H9 (cell line): ENCODE measurements at regions not wholly inside any gene's neighbourhood (a gene's known extent, or its start where the extent isn't known, plus 50 kb on each side); places are given as distances from the start of the nearest gene placed in this dataset.

Experiments used
- DNase-seq: peaks from one replicate; pipeline ENCODE4 v3.0.0-alpha.2; 2017
- H2AFZ ChIP-seq: one replicate; pipeline ENCODE4 v1.6.1; 2013; ENCODE audit warnings: mild to moderate bottlenecking, low read length, control low read depth, moderate library complexity
- H2AK5ac ChIP-seq: 2 replicates; pipeline ENCODE4 v1.6.1; 2013; ENCODE audit warnings: low read length, control low read depth, mixed read lengths; ENCODE audit not compliant: insufficient read length
- H2BK120ac ChIP-seq: one replicate; pipeline ENCODE4 v1.6.1; 2013; ENCODE audit warnings: low read depth, mild to moderate bottlenecking, low read length, control low read depth, inconsistent platforms; ENCODE audit not compliant: poor library complexity, severe bottlenecking
- H2BK12ac ChIP-seq: 2 replicates; pipeline ENCODE4 v1.6.1; 2013; ENCODE audit warnings: low read length, control low read depth, mixed read lengths, low read depth; ENCODE audit not compliant: insufficient read length
- H2BK15ac ChIP-seq: 2 replicates; pipeline ENCODE4 v1.6.1; 2013; ENCODE audit warnings: low read depth, low read length, control low read depth
- H2BK20ac ChIP-seq: one replicate; pipeline ENCODE4 v1.6.1; 2013; ENCODE audit warnings: low read depth, mild to moderate bottlenecking, low read length, control low read depth, inconsistent platforms; ENCODE audit not compliant: poor library complexity, severe bottlenecking
- H2BK5ac ChIP-seq: 2 replicates; pipeline ENCODE4 v1.6.1; 2013; ENCODE audit warnings: low read length, control low read depth, mixed read lengths; ENCODE audit not compliant: insufficient read length
- H3K14ac ChIP-seq: 2 replicates; pipeline ENCODE4 v1.6.1; 2013; ENCODE audit warnings: low read length, control low read depth; ENCODE audit not compliant: insufficient read depth
- H3K18ac ChIP-seq: 2 replicates; pipeline ENCODE4 v1.6.1; 2013; ENCODE audit warnings: low read depth, mild to moderate bottlenecking, mixed read lengths, low read length, control low read depth; ENCODE audit not compliant: insufficient read length
- H3K23ac ChIP-seq: 2 replicates; pipeline ENCODE4 v1.6.1; 2013; ENCODE audit warnings: low read length, control low read depth, mixed read lengths, low read depth; ENCODE audit not compliant: insufficient read length
- H3K23me2 ChIP-seq: 2 replicates; pipeline ENCODE4 v1.6.1; 2013; ENCODE audit warnings: low read depth, mild to moderate bottlenecking, mixed read lengths, low read length, control low read depth; ENCODE audit not compliant: insufficient read length, poor library complexity, severe bottlenecking
- H3K27ac ChIP-seq: 2 replicates; pipeline ENCODE4 v1.5.1; 2013; ENCODE audit warnings: low read length, control low read depth, mixed read lengths, low read depth; ENCODE audit not compliant: insufficient read length
- H3K27me3 ChIP-seq: 2 replicates; pipeline ENCODE4 v1.6.1; 2013; ENCODE audit warnings: low read length, control low read depth, inconsistent platforms; ENCODE audit not compliant: insufficient read depth
- H3K4ac ChIP-seq: 2 replicates; pipeline ENCODE4 v1.6.1; 2013; ENCODE audit warnings: low read depth, mild to moderate bottlenecking, control low read depth, inconsistent platforms, low read length, moderate library complexity
- H3K4me1 ChIP-seq: 2 replicates; pipeline ENCODE4 v1.6.1; 2013; ENCODE audit warnings: low read length, control low read depth, inconsistent platforms; ENCODE audit not compliant: insufficient read depth
- H3K4me2 ChIP-seq: 2 replicates; pipeline ENCODE4 v1.6.1; 2013; ENCODE audit warnings: low read length, control low read depth, mixed read lengths; ENCODE audit not compliant: insufficient read length, insufficient read depth
- H3K56ac ChIP-seq: 2 replicates; pipeline ENCODE4 v1.6.1; 2013; ENCODE audit warnings: low read depth, mild to moderate bottlenecking, mixed read lengths, low read length, control low read depth; ENCODE audit not compliant: insufficient read length
- H3K79me1 ChIP-seq: 2 replicates; pipeline ENCODE4 v1.6.1; 2013; ENCODE audit warnings: low read depth, mild to moderate bottlenecking, moderate library complexity, low read length, control low read depth, inconsistent platforms; ENCODE audit not compliant: insufficient read depth, poor library complexity, severe bottlenecking
- H3K79me2 ChIP-seq: 2 replicates; pipeline ENCODE4 v1.6.1; 2013; ENCODE audit warnings: low read length, control low read depth, inconsistent platforms; ENCODE audit not compliant: insufficient read depth
- H3K9ac ChIP-seq: 2 replicates; pipeline ENCODE4 v1.6.1; 2013; ENCODE audit warnings: low read length, control low read depth, mixed read lengths; ENCODE audit not compliant: insufficient read length; ENCODE audit errors: extremely low read depth
- H3K9me3 ChIP-seq: one replicate; pipeline ENCODE4 v1.6.1; 2013; ENCODE audit warnings: low read depth, low read length, inconsistent platforms; ENCODE audit not compliant: control insufficient read depth
- H3T11ph ChIP-seq: one replicate; pipeline ENCODE4 v1.6.1; 2013; ENCODE audit warnings: mild to moderate bottlenecking, low read length, control low read depth, inconsistent platforms
- H4K20me1 ChIP-seq: one replicate; pipeline ENCODE4 v1.6.1; 2013; ENCODE audit not compliant: control insufficient read depth, insufficient read length, insufficient read depth
- H4K5ac ChIP-seq: 2 replicates; pipeline ENCODE4 v1.6.1; 2013; ENCODE audit warnings: low read depth, mild to moderate bottlenecking, mixed read lengths, low read length, control low read depth; ENCODE audit not compliant: insufficient read length
- H4K8ac ChIP-seq: replicated peaks from 2 replicates; pipeline ENCODE4 v1.6.1; 2013; ENCODE audit warnings: low read length, control low read depth, mixed read lengths, low read depth; ENCODE audit not compliant: insufficient read length
- H4K91ac ChIP-seq: 2 replicates; pipeline ENCODE4 v1.6.1; 2013; ENCODE audit warnings: low read depth, mild to moderate bottlenecking, moderate library complexity, mixed read lengths, low read length, control low read depth; ENCODE audit not compliant: insufficient read length
- H3K27ac Mint-ChIP-seq, 3 experiments: 2 replicates in 2 of 3; 3 replicates in 1 of 3; pipeline ENCODE4 v1.8.0; 2020 to 2021; ENCODE audit warnings: mixed read lengths in 3 of 3, mild to moderate bottlenecking in 1 of 3, moderate library complexity in 1 of 3
- H3K27me3 Mint-ChIP-seq: 2 replicates; pipeline ENCODE4 v1.8.0; 2021; ENCODE audit warnings: low read depth, mild to moderate bottlenecking, moderate library complexity, mixed read lengths
- H3K36me3 Mint-ChIP-seq, 3 experiments: 2 replicates in 2 of 3; 3 replicates in 1 of 3; pipeline ENCODE4 v1.8.0; 2020 to 2021; ENCODE audit warnings: low read depth in 3 of 3, mixed read lengths in 3 of 3; ENCODE audit not compliant: insufficient read depth in 1 of 3
- H3K4me1 Mint-ChIP-seq, 2 experiments: 2 replicates each; pipeline ENCODE4 v1.8.0; 2020; ENCODE audit warnings: mixed read lengths in 2 of 2
- H3K4me3 Mint-ChIP-seq, 2 experiments: 2 replicates in 1 of 2; 3 replicates in 1 of 2; pipeline ENCODE4 v1.8.0; 2020 to 2021; ENCODE audit warnings: mild to moderate bottlenecking in 2 of 2, mixed read lengths in 2 of 2, moderate library complexity in 1 of 2
- H3K9me3 Mint-ChIP-seq, 2 experiments: 2 replicates in 1 of 2; 3 replicates in 1 of 2; pipeline ENCODE4 v1.8.0; 2020; ENCODE audit warnings: mild to moderate bottlenecking in 2 of 2, mixed read lengths in 2 of 2, moderate library complexity in 1 of 2
- WGBS: extraction: QIAGEN DNeasy Blood & Tissue Kit; methylation state at CpG from one replicate; pipeline ENCODE4 v1.1.7; 2013; ENCODE audit warnings: missing lambda C conversion rate, low lambda C conversion rate, mixed read lengths; ENCODE audit not compliant: insufficient read length; ENCODE audit errors: extremely low coverage; 5-methylcytosine and 5-hydroxymethylcytosine counted together
- TF ChIP-seq, protein P1 (sequence below): fragments of 200-600 bp; sonication (generic); conservative IDR thresholded peaks from 3 replicates; pipeline ENCODE4 v1.8.0; 2021; ENCODE audit warnings: antibody characterized with exemption, mild to moderate bottlenecking

DNA sequence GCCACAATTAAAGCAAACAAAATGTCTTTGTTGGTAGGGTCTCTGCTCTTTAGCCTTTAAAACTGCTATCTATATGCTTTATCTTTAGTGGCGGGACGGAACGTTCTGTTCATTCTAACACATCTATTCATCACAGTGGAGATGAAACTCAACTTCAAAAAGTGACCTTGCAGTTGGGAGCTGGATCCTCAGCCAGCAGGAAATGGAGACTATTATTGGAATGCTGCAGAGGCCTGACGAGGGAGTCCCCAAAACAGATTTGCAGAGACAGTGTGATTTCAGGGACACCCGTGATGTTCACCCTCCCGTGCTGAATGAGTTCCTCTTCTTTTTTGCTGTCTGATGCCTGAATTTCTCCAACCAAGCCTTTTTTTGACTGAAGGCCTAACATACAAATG, 306.0 kb upstream of the SHH start:
- no peaks in the 10 kb centered on the region for H3K27me3 ChIP-seq
- H4K8ac ChIP-seq = no peak overlapping the region
- no peak overlapping the region for H3K4me3 Mint-ChIP-seq
- H3T11ph ChIP-seq = no peak overlapping the region
- H2BK15ac ChIP-seq = no peak overlapping the region
- no peak overlapping the region for H2BK12ac ChIP-seq
- no peak overlapping the region for H3K4me2 ChIP-seq
- H3K14ac ChIP-seq = no peak overlapping the region
- H2BK5ac ChIP-seq = no peak overlapping the region
- no peaks in the 10 kb centered on the region for H3K36me3 Mint-ChIP-seq
- no peak overlapping the region for H4K5ac ChIP-seq
- H3K27ac Mint-ChIP-seq = no peak overlapping the region
- no peak overlapping the region for H2AK5ac ChIP-seq
- no peaks in the 10 kb centered on the region for H3K79me1 ChIP-seq
- no peak overlapping the region for H2BK20ac ChIP-seq
- no peak overlapping the region for H2AFZ ChIP-seq
- WGBS = no CpG with 5 or more reads among the region's 6 CpGs
- TF ChIP-seq, protein P1, sequence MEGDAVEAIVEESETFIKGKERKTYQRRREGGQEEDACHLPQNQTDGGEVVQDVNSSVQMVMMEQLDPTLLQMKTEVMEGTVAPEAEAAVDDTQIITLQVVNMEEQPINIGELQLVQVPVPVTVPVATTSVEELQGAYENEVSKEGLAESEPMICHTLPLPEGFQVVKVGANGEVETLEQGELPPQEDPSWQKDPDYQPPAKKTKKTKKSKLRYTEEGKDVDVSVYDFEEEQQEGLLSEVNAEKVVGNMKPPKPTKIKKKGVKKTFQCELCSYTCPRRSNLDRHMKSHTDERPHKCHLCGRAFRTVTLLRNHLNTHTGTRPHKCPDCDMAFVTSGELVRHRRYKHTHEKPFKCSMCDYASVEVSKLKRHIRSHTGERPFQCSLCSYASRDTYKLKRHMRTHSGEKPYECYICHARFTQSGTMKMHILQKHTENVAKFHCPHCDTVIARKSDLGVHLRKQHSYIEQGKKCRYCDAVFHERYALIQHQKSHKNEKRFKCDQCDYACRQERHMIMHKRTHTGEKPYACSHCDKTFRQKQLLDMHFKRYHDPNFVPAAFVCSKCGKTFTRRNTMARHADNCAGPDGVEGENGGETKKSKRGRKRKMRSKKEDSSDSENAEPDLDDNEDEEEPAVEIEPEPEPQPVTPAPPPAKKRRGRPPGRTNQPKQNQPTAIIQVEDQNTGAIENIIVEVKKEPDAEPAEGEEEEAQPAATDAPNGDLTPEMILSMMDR = no peak
- H3K27me3 Mint-ChIP-seq = peaks cover 4% of the 10 kb centered on the region; the same call in 1 of the 2 replicates
- H3K27ac ChIP-seq = no peak overlapping the region
- H4K91ac ChIP-seq = no peak overlapping the region
- H2BK120ac ChIP-seq = no peak overlapping the region
- DNase-seq = no peak
- H3K23ac ChIP-seq = no peak overlapping the region
- H3K9me3 Mint-ChIP-seq = no peaks in the 10 kb centered on the region; a peak in 2 of 5 replicates
- no peaks in the 10 kb centered on the region for H3K79me2 ChIP-seq
- no peak overlapping the region for H3K56ac ChIP-seq
- H4K20me1 ChIP-seq = no peaks in the 10 kb centered on the region
- H3K18ac ChIP-seq = no peak overlapping the region
- H3K9me3 ChIP-seq = no peaks in the 10 kb centered on the region
- no peaks in the 10 kb centered on the region for H3K4me1 Mint-ChIP-seq
- no peak overlapping the region for H3K9ac ChIP-seq
- no peaks in the 10 kb centered on the region for H3K4me1 ChIP-seq
- no peak overlapping the region for H3K4ac ChIP-seq
- H3K23me2 ChIP-seq = no peaks in the 10 kb centered on the region
